ENCODE measurements at regions not wholly inside any gene's neighbourhood (a gene's known extent, or its start where the extent isn't known, plus 50 kb on each side); places are given as distances from the start of the nearest gene placed in this dataset.
"Not testable (repeated sequence)": the region's sequence is repeated elsewhere in the genome, so short reads cannot be mapped to it uniquely, and the experiment has no call there.

- Histone ChIP-seq H3K9me3 (ENCODE audit: control insufficient read depth in 1 of 2, low read length in 2 of 2) (no peaks in the 10 kb centered on the region), H3K27me3 (ENCODE audit: control insufficient read depth in 1 of 2, insufficient read depth in 2 of 2, low read length in 2 of 2) (peaks cover 0 to 3% of the 10 kb centered on the region in 2 donors), H3K36me3 (ENCODE audit: control insufficient read depth in 1 of 2, insufficient read depth in 2 of 2, low read length in 2 of 2) (no peaks in the 10 kb centered on the region), H3K27ac (ENCODE audit: low read depth, low read length) (no peak overlapping the region), H3K4me3 (ENCODE audit: low read depth in 1 of 2, low read length in 2 of 2) (no peak overlapping the region), H3K9ac (ENCODE audit: low read depth in 1 of 2, low read length in 2 of 2) (no peak overlapping the region), H3K4me1 (ENCODE audit: control insufficient read depth in 1 of 2, insufficient read depth in 2 of 2, low read length in 2 of 2) (no peaks in the 10 kb centered on the region)
These were observed 86.6 kb upstream of the TOX2 start for GRCh38 chr20:43827940-43828562.

- H3K27ac ChIP-seq (ENCODE audit: low read depth, low read length); H3K9me3 ChIP-seq (ENCODE audit: control insufficient read depth in 1 of 2, low read length in 2 of 2); H3K4me1 ChIP-seq (ENCODE audit: control insufficient read depth in 1 of 2, insufficient read depth in 2 of 2, low read length in 2 of 2); H3K36me3 ChIP-seq (ENCODE audit: control insufficient read depth in 1 of 2, insufficient read depth in 2 of 2, low read length in 2 of 2); H3K27me3 ChIP-seq (ENCODE audit: control insufficient read depth in 1 of 2, insufficient read depth in 2 of 2, low read length in 2 of 2); H3K4me3 ChIP-seq (ENCODE audit: low read depth in 1 of 2, low read length in 2 of 2); H3K9ac ChIP-seq (ENCODE audit: low read depth in 1 of 2, low read length in 2 of 2): not testable (repeated sequence)
These were observed 87.7 kb upstream of the TOX2 start for GRCh38 chr20:43826943-43827342.

DNA sequence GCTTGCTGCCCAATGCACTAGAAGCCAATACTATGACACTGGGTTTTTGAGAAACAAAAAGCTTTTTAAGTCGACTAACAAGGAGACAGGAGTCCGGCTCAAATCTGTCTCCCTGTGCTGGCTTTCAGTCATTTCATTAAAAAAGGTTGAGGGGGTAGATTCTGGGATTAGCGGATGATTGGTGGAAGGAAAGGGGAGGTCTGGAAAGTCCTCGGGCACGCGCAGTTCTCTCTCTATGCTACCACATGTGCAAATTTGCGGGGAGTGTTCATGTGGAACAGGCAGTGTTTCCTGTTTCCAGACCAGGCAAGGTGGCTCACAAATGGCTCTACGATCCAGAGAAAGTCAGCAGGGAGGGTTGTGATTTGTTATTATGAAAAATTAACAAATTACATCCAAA, 89.1 kb upstream of the TOX2 start:
- no peaks in the 10 kb centered on the region for H3K27me3 ChIP-seq (ENCODE audit: control insufficient read depth in 1 of 2, insufficient read depth in 2 of 2, low read length in 2 of 2)
- H3K9me3 ChIP-seq (ENCODE audit: control insufficient read depth in 1 of 2, low read length in 2 of 2), result no peaks in the 10 kb centered on the region
- no peak overlapping the region for H3K4me3 ChIP-seq (ENCODE audit: low read depth in 1 of 2, low read length in 2 of 2)
- H3K36me3 ChIP-seq (ENCODE audit: control insufficient read depth in 1 of 2, insufficient read depth in 2 of 2, low read length in 2 of 2), result no peaks in the 10 kb centered on the region
- H3K27ac ChIP-seq (ENCODE audit: low read depth, low read length), result no peak overlapping the region
- H3K9ac ChIP-seq (ENCODE audit: low read depth in 1 of 2, low read length in 2 of 2), result no peak overlapping the region
- no peaks in the 10 kb centered on the region for H3K4me1 ChIP-seq (ENCODE audit: control insufficient read depth in 1 of 2, insufficient read depth in 2 of 2, low read length in 2 of 2)

GRCh38 chr20:43825051-43825402, 89.6 kb upstream of the TOX2 start:
- no peak overlapping the region for H3K9ac ChIP-seq (ENCODE audit: low read depth in 1 of 2, low read length in 2 of 2)
- no peak overlapping the region for H3K27ac ChIP-seq (ENCODE audit: low read depth, low read length)
- no peaks in the 10 kb centered on the region for H3K27me3 ChIP-seq (ENCODE audit: control insufficient read depth in 1 of 2, insufficient read depth in 2 of 2, low read length in 2 of 2)
- H3K9me3 ChIP-seq (ENCODE audit: control insufficient read depth in 1 of 2, low read length in 2 of 2), result no peaks in the 10 kb centered on the region
- no peaks in the 10 kb centered on the region for H3K36me3 ChIP-seq (ENCODE audit: control insufficient read depth in 1 of 2, insufficient read depth in 2 of 2, low read length in 2 of 2)
- no peak overlapping the region for H3K4me3 ChIP-seq (ENCODE audit: low read depth in 1 of 2, low read length in 2 of 2)
- no peaks in the 10 kb centered on the region for H3K4me1 ChIP-seq (ENCODE audit: control insufficient read depth in 1 of 2, insufficient read depth in 2 of 2, low read length in 2 of 2)

DNA sequence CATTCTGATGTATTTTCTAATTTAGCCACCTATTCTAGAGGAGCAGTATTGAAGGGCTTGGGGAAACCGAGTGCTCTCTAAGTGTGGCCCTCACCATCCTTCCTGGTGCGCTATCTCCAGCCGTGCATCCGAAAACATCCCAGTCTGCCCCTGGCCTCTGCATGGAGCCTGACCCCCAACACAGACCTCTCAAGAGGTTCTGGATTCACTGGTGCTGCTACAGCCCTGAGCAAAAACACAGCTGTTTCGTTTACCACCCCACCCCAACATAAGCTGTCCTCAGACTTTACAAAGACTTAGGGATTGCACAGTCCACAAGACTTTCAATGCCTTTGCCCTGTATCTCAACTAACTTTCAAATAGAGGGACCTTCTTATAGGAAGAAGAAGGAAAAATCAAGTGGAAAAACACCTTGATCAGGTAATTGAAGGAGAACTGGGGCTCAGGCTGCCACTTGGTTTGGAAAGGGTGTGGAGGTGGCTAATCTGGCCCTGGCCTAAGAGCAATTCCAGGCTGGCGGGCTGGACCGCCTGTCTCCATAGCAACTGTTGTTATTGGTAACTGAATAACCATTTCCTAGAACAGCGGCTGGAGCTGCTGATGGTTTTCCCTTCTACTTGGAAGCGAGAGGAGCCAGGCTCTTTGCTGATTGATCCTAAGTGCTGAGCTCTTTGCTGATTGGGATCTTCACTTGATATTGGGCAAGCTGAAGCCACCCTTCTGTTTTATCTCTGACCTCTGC, 90.2 kb upstream of the TOX2 start:
- Histone ChIP-seq H3K9ac (ENCODE audit: low read depth in 1 of 2, low read length in 2 of 2) (no peak overlapping the region), H3K27ac (ENCODE audit: low read depth, low read length) (no peak overlapping the region), H3K9me3 (ENCODE audit: control insufficient read depth in 1 of 2, low read length in 2 of 2) (no peaks in the 10 kb centered on the region), H3K4me1 (ENCODE audit: control insufficient read depth in 1 of 2, insufficient read depth in 2 of 2, low read length in 2 of 2) (no peaks in the 10 kb centered on the region), H3K4me3 (ENCODE audit: low read depth in 1 of 2, low read length in 2 of 2) (no peak overlapping the region), H3K27me3 (ENCODE audit: control insufficient read depth in 1 of 2, insufficient read depth in 2 of 2, low read length in 2 of 2) (no peaks in the 10 kb centered on the region), H3K36me3 (ENCODE audit: control insufficient read depth in 1 of 2, insufficient read depth in 2 of 2, low read length in 2 of 2) (no peaks in the 10 kb centered on the region)

DNA sequence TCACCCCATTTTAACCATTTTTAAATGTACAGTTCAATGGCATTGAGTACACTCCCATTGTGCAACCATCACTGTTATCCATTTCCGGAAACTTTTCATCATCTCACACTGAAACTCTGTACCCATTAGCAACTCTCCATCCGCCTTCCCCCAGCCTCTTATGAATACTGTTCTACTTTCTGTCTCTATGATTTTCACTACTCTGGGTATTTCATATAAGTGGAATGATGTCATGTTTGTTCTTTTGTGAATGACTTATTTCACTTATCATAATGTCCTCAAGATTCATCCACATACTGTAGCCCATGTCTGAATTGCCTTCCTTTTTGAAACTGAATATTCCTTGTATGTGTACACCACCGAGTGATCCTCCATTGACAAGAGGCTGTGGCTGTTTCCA, 92.9 kb upstream of the TOX2 start:
- Histone ChIP-seq H3K4me1 (ENCODE audit: control insufficient read depth in 1 of 2, insufficient read depth in 2 of 2, low read length in 2 of 2) (no peaks in the 10 kb centered on the region), H3K27me3 (ENCODE audit: control insufficient read depth in 1 of 2, insufficient read depth in 2 of 2, low read length in 2 of 2) (no peaks in the 10 kb centered on the region), H3K27ac (ENCODE audit: low read depth, low read length) (no peak overlapping the region), H3K9ac (ENCODE audit: low read depth in 1 of 2, low read length in 2 of 2) (no peak overlapping the region), H3K36me3 (ENCODE audit: control insufficient read depth in 1 of 2, insufficient read depth in 2 of 2, low read length in 2 of 2) (no peaks in the 10 kb centered on the region), H3K9me3 (ENCODE audit: control insufficient read depth in 1 of 2, low read length in 2 of 2) (no peaks in the 10 kb centered on the region), H3K4me3 (ENCODE audit: low read depth in 1 of 2, low read length in 2 of 2) (no peak overlapping the region)

DNA sequence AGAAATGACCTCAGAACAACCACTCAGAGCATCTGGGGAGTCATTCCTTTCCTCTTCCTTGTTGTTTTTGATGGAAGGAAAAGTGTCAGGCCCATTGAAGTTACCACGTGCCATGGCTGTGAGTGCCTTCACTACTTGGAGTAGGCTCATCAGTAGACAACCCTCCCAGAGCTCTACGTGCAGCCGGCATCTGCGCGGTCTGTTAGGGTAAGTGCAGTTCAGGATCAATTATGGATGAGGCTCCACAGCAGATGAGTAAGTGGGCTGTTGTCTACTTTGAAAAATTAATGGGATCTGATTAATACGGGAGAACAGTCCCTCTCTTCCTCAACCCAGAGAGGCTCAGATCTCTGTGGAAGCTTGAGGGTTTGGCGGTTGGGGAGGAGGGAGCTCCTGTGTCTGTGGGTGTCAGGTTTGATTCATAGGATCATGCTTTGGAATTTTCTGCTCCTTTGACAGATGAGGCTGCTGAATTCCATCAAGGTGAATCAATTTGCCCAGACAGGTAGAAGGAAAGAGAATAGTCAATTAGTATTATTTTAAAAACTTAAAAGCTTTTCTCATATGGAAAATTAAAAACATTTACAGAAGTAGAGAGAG, 93.8 kb upstream of the TOX2 start:
- H3K9me3 ChIP-seq (ENCODE audit: control insufficient read depth in 1 of 2, low read length in 2 of 2), result no peaks in the 10 kb centered on the region
- no peaks in the 10 kb centered on the region for H3K4me1 ChIP-seq (ENCODE audit: control insufficient read depth in 1 of 2, insufficient read depth in 2 of 2, low read length in 2 of 2)
- no peak overlapping the region for H3K27ac ChIP-seq (ENCODE audit: low read depth, low read length)
- no peak overlapping the region for H3K4me3 ChIP-seq (ENCODE audit: low read depth in 1 of 2, low read length in 2 of 2)
- no peaks in the 10 kb centered on the region for H3K27me3 ChIP-seq (ENCODE audit: control insufficient read depth in 1 of 2, insufficient read depth in 2 of 2, low read length in 2 of 2)
- H3K36me3 ChIP-seq (ENCODE audit: control insufficient read depth in 1 of 2, insufficient read depth in 2 of 2, low read length in 2 of 2), result no peaks in the 10 kb centered on the region
- no peak overlapping the region for H3K9ac ChIP-seq (ENCODE audit: low read depth in 1 of 2, low read length in 2 of 2)

DNA sequence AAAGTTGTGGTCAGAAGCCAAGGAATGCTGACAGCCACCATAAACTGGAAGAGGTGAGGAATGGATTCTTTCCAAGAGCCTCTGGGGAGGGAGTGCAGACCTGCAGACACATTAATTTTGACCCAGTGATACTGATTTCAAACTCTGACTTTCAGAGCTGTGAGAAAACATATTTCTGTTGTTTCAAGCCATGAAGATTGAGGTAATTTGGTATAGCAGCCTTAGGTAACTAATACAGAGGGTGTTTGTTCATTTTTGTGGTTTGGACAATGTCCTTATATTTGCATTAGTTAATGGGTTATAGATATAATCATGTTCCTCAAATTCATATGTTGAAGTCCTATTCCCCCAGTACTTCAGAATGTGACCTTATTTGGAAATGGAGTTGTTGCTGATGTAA, 85.4 kb upstream of the GTSF1L start:
- Histone ChIP-seq H3K27ac (ENCODE audit: low read depth, low read length) (no peak overlapping the region), H3K4me1 (ENCODE audit: control insufficient read depth in 1 of 2, insufficient read depth in 2 of 2, low read length in 2 of 2) (no peaks in the 10 kb centered on the region), H3K4me3 (ENCODE audit: low read depth in 1 of 2, low read length in 2 of 2) (no peak overlapping the region), H3K27me3 (ENCODE audit: control insufficient read depth in 1 of 2, insufficient read depth in 2 of 2, low read length in 2 of 2) (no peaks in the 10 kb centered on the region), H3K36me3 (ENCODE audit: control insufficient read depth in 1 of 2, insufficient read depth in 2 of 2, low read length in 2 of 2) (no peaks in the 10 kb centered on the region), H3K9me3 (ENCODE audit: control insufficient read depth in 1 of 2, low read length in 2 of 2) (peaks cover 17 to 18% of the 10 kb centered on the region in 2 donors), H3K9ac (ENCODE audit: low read depth in 1 of 2, low read length in 2 of 2) (no peak overlapping the region)

DNA sequence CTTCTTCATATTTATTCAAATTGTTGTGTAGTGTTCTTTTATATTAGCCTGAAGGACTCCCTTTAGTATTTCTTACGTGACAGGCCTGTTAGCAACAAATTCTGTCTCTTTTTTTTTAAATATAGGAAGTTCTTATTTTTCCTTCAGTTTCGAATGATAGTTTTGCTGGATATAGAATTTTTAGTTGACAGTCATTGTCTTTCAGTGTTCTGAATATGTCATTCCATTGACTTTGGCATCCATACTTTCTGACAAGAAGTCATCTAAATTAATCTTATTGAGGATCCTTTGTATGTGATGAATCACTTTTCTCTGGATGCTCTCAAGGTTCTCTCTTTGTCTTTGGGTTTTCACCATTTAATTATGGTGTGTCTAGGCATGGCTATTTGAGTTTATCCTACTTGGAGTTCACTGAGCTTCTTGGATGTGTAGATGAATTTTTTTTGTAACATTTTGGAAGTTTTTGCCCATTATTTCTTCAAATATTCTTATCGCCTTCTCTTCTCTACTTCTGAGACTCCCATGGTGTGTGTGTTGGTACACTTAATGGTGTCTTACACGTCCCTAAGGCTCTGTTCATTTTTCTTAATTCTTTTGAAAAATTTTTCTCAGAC, 82.5 kb upstream of the GTSF1L start:
- Histone ChIP-seq H3K4me1 (ENCODE audit: control insufficient read depth in 1 of 2, insufficient read depth in 2 of 2, low read length in 2 of 2) (no peaks in the 10 kb centered on the region), H3K4me3 (ENCODE audit: low read depth in 1 of 2, low read length in 2 of 2) (no peak overlapping the region), H3K9me3 (ENCODE audit: control insufficient read depth in 1 of 2, low read length in 2 of 2) (peaks cover 17 to 18% of the 10 kb centered on the region in 2 donors), H3K27me3 (ENCODE audit: control insufficient read depth in 1 of 2, insufficient read depth in 2 of 2, low read length in 2 of 2) (no peaks in the 10 kb centered on the region), H3K9ac (ENCODE audit: low read depth in 1 of 2, low read length in 2 of 2) (no peak overlapping the region), H3K27ac (ENCODE audit: low read depth, low read length) (no peak overlapping the region), H3K36me3 (ENCODE audit: control insufficient read depth in 1 of 2, insufficient read depth in 2 of 2, low read length in 2 of 2) (no peaks in the 10 kb centered on the region)

- Histone ChIP-seq H3K36me3 (ENCODE audit: control insufficient read depth in 1 of 2, insufficient read depth in 2 of 2, low read length in 2 of 2) (no peaks in the 10 kb centered on the region), H3K9me3 (ENCODE audit: control insufficient read depth in 1 of 2, low read length in 2 of 2) (peaks cover 10 to 16% of the 10 kb centered on the region in 2 donors), H3K4me3 (ENCODE audit: low read depth in 1 of 2, low read length in 2 of 2) (no peak overlapping the region), H3K27ac (ENCODE audit: low read depth, low read length) (no peak overlapping the region), H3K9ac (ENCODE audit: low read depth in 1 of 2, low read length in 2 of 2) (no peak overlapping the region), H3K4me1 (ENCODE audit: control insufficient read depth in 1 of 2, insufficient read depth in 2 of 2, low read length in 2 of 2) (no peaks in the 10 kb centered on the region), H3K27me3 (ENCODE audit: control insufficient read depth in 1 of 2, insufficient read depth in 2 of 2, low read length in 2 of 2) (no peaks in the 10 kb centered on the region)
These were observed 78.0 kb upstream of the GTSF1L start for GRCh38 chr20:43804781-43805180.
